ENCODE measurements at regions not wholly inside any gene's neighbourhood (a gene's known extent, or its start where the extent isn't known, plus 50 kb on each side); places are given as distances from the start of the nearest gene placed in this dataset.

DNA sequence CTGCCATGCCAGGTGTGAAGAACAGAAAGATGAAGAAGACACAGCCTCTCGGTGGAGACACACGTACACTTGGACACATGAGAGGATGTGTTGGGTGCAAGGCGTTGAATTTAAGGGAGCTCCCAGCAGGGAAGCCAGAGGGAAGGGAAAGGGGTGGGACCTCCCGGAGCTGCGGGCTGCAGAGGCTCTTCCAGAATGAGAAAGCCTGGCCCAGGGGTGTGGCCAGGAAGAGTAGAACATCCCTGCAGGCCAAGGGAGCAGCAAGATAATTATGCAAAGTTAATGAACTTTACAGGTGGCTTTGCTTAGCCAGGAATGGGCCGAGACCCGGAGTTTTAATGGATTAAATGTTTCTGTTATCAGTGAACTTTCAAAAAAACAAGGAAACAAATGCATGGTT, 270.3 kb downstream of the KLF6 start:
- Histone ChIP-seq H3K4me1 (ENCODE audit: insufficient read depth, low read length, poor library complexity, severe bottlenecking) (no peaks in the 10 kb centered on the region), H3K9me3 (ENCODE audit: insufficient read depth, low read depth, low read length) (no peaks in the 10 kb centered on the region; the same call in 1 of the 2 replicates), H2AFZ (ENCODE audit: low read length) (no peak overlapping the region), H3K4me2 (ENCODE audit: low read depth, low read length, poor library complexity, severe bottlenecking) (no peak overlapping the region), H3K27me3 (ENCODE audit: insufficient read depth, low read length, poor library complexity, severe bottlenecking) (no peaks in the 10 kb centered on the region), H3F3A (ENCODE audit: low read depth) (no peaks in the 10 kb centered on the region), H3K79me2 (ENCODE audit: insufficient read depth, low read length) (no peaks in the 10 kb centered on the region), H4K20me1 (ENCODE audit: insufficient read depth, low read length, poor library complexity, severe bottlenecking) (no peaks in the 10 kb centered on the region), H3K4me3 (ENCODE audit: low read length, poor library complexity, severe bottlenecking) (no peak overlapping the region), H3K36me3 (ENCODE audit: insufficient read depth, low read length) (no peaks in the 10 kb centered on the region), H3K9ac (ENCODE audit: low read depth, low read length, poor library complexity, severe bottlenecking) (no peak overlapping the region), H3K9me2 (replicated peaks; ENCODE audit: low read depth, low read length) (no peaks in the 10 kb centered on the region)
- no peak for TF ChIP-seq EZH2phosphoT487 (IDR thresholded peaks at IDR 0.05; ENCODE audit: borderline replicate concordance)

DNA sequence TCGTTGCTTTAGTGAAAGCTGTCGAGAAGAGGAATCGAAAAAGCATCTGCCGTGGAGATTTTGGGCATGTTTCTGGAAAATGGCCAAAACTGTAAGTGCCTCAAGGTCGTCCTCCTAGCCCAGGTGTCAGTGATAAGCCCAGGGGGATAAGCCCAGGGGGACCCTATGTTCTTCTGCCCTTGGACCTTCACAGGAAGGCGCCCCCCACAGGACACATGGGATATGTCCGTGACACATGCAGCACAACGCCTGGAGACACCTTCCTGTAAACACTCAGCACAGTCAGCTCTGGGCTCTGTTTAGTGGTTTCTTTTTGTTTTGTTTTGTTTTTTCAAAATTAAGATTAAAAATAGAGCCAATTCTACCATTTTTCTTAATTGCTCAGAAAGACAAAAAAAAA, 272.7 kb downstream of the KLF6 start:
- Histone ChIP-seq H3K27me3 (ENCODE audit: insufficient read depth, low read length, poor library complexity, severe bottlenecking) (no peaks in the 10 kb centered on the region), H3K36me3 (ENCODE audit: insufficient read depth, low read length) (no peaks in the 10 kb centered on the region), H3K4me1 (ENCODE audit: insufficient read depth, low read length, poor library complexity, severe bottlenecking) (no peaks in the 10 kb centered on the region), H3K4me2 (ENCODE audit: low read depth, low read length, poor library complexity, severe bottlenecking) (no peak overlapping the region), H3K79me2 (ENCODE audit: insufficient read depth, low read length) (no peaks in the 10 kb centered on the region), H3F3A (ENCODE audit: low read depth) (no peaks in the 10 kb centered on the region), H3K4me3 (ENCODE audit: low read length, poor library complexity, severe bottlenecking) (no peak overlapping the region), H4K20me1 (ENCODE audit: insufficient read depth, low read length, poor library complexity, severe bottlenecking) (no peaks in the 10 kb centered on the region), H3K9ac (ENCODE audit: low read depth, low read length, poor library complexity, severe bottlenecking) (no peak overlapping the region), H2AFZ (ENCODE audit: low read length) (no peak overlapping the region), H3K9me3 (ENCODE audit: insufficient read depth, low read depth, low read length) (no peaks in the 10 kb centered on the region; the same call in 1 of the 2 replicates), H3K9me2 (replicated peaks; ENCODE audit: low read depth, low read length) (no peaks in the 10 kb centered on the region)
- TF ChIP-seq EZH2phosphoT487 (IDR thresholded peaks at IDR 0.05; ENCODE audit: borderline replicate concordance) (no peak), CTCF (conservative IDR thresholded peaks at IDR 0.05; ENCODE audit: low read length) (peak; percentile 33; the same call in 1 of the 2 replicates)

DNA sequence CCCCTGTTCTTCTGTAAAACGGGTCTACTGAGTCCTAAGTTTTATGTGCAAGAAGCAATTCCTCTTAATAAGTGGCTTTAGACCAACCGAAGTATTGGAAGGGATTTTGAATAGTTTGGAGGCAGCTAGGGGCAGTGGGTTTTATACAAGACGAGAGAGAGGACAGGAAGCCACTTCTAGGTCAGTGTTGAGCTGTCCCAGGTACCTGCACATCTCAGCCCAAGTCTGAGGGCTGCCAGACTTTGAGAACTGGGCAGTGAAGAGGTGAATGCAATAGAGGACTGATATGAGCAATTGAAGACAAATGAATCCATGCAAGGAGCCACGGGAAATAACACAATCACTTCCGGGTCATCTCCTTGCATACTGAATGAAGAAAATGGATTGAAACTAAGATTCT, 273.5 kb downstream of the KLF6 start:
- H4K20me1 ChIP-seq (ENCODE audit: insufficient read depth, low read length, poor library complexity, severe bottlenecking): no peaks in the 10 kb centered on the region
- H3K36me3 ChIP-seq (ENCODE audit: insufficient read depth, low read length): no peaks in the 10 kb centered on the region
- H3K9me3 ChIP-seq (ENCODE audit: insufficient read depth, low read depth, low read length): no peaks in the 10 kb centered on the region
- no peaks in the 10 kb centered on the region for H3K27me3 ChIP-seq (ENCODE audit: insufficient read depth, low read length, poor library complexity, severe bottlenecking)
- no peaks in the 10 kb centered on the region for H3K9me2 ChIP-seq (replicated peaks; ENCODE audit: low read depth, low read length)
- H3K79me2 ChIP-seq (ENCODE audit: insufficient read depth, low read length): no peaks in the 10 kb centered on the region
- no peak overlapping the region for H3K4me3 ChIP-seq (ENCODE audit: low read length, poor library complexity, severe bottlenecking)
- no peak overlapping the region for H3K4me2 ChIP-seq (ENCODE audit: low read depth, low read length, poor library complexity, severe bottlenecking)
- no peak overlapping the region for H2AFZ ChIP-seq (ENCODE audit: low read length)
- no peaks in the 10 kb centered on the region for H3K4me1 ChIP-seq (ENCODE audit: insufficient read depth, low read length, poor library complexity, severe bottlenecking)
- no peak overlapping the region for H3K9ac ChIP-seq (ENCODE audit: low read depth, low read length, poor library complexity, severe bottlenecking)
- no peaks in the 10 kb centered on the region for H3F3A ChIP-seq (ENCODE audit: low read depth)
- no peak for TF ChIP-seq EZH2phosphoT487 (IDR thresholded peaks at IDR 0.05; ENCODE audit: borderline replicate concordance)
- no peak for TF ChIP-seq CTCF (conservative IDR thresholded peaks at IDR 0.05; ENCODE audit: low read length)

GRCh38 chr10:3510741-3511140, 274.3 kb downstream of the KLF6 start:
- no peak for TF ChIP-seq EZH2phosphoT487 (IDR thresholded peaks at IDR 0.05; ENCODE audit: borderline replicate concordance)
- TF ChIP-seq CTCF (conservative IDR thresholded peaks at IDR 0.05; ENCODE audit: low read length): no peak
- H3K9ac ChIP-seq (ENCODE audit: low read depth, low read length, poor library complexity, severe bottlenecking): no peak overlapping the region
- no peak overlapping the region for H3K4me2 ChIP-seq (ENCODE audit: low read depth, low read length, poor library complexity, severe bottlenecking)
- no peak overlapping the region for H2AFZ ChIP-seq (ENCODE audit: low read length)
- H3K9me3 ChIP-seq (ENCODE audit: insufficient read depth, low read depth, low read length): no peaks in the 10 kb centered on the region
- no peaks in the 10 kb centered on the region for H3K9me2 ChIP-seq (replicated peaks; ENCODE audit: low read depth, low read length)
- no peaks in the 10 kb centered on the region for H3K36me3 ChIP-seq (ENCODE audit: insufficient read depth, low read length)
- H4K20me1 ChIP-seq (ENCODE audit: insufficient read depth, low read length, poor library complexity, severe bottlenecking): no peaks in the 10 kb centered on the region
- no peaks in the 10 kb centered on the region for H3F3A ChIP-seq (ENCODE audit: low read depth)
- no peak overlapping the region for H3K4me3 ChIP-seq (ENCODE audit: low read length, poor library complexity, severe bottlenecking)
- no peaks in the 10 kb centered on the region for H3K27me3 ChIP-seq (ENCODE audit: insufficient read depth, low read length, poor library complexity, severe bottlenecking)
- no peaks in the 10 kb centered on the region for H3K79me2 ChIP-seq (ENCODE audit: insufficient read depth, low read length)
- H3K4me1 ChIP-seq (ENCODE audit: insufficient read depth, low read length, poor library complexity, severe bottlenecking): no peaks in the 10 kb centered on the region
